GM10266 (cell line): ENCODE measurements at regions not wholly inside any gene's neighbourhood (a gene's known extent, or its start where the extent isn't known, plus 50 kb on each side); places are given as distances from the start of the nearest gene placed in this dataset.

Source experiments
- DNase-seq: peaks from one replicate; pipeline ENCODE4 v3.0.0; 2012; ENCODE audit errors: extremely low spot score
- CTCF ChIP-seq: IDR thresholded peaks from 2 replicates; pipeline ENCODE4 v1.5.1; 2012; ENCODE audit warnings: mild to moderate bottlenecking, low read depth; ENCODE audit not compliant: control insufficient read depth, insufficient read depth; ENCODE audit errors: missing control alignments

DNA sequence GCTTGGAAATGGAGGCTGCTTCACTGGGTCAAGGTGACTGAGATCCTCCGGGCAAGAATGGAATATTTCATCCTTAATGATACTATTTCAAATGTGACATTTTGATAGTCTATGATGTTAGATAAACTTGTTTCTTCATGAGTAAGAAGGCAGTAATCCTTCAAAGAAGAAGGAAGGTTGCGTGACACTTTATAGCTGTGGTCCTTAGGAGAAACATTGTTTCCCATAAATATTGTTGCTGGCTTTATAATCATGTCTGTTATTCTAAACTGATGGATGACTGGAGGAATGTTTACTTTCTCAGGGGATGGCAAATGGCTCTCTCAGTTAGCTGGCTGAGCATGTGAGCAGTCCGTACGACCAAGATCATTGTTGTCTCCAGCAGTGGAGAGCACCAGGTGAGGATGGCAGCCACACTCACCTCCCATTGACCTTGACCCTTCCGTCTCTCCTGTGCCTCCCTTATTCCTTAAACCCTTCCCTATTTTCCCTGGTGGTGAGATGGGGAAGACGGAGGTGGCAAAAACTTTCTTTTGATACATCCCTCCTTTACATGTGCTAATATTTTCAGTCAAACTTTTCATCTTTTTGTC is 171.2 kb upstream of the OLIG3 start:
- no peak for TF ChIP-seq CTCF
- DNase-seq, result no peak

DNA sequence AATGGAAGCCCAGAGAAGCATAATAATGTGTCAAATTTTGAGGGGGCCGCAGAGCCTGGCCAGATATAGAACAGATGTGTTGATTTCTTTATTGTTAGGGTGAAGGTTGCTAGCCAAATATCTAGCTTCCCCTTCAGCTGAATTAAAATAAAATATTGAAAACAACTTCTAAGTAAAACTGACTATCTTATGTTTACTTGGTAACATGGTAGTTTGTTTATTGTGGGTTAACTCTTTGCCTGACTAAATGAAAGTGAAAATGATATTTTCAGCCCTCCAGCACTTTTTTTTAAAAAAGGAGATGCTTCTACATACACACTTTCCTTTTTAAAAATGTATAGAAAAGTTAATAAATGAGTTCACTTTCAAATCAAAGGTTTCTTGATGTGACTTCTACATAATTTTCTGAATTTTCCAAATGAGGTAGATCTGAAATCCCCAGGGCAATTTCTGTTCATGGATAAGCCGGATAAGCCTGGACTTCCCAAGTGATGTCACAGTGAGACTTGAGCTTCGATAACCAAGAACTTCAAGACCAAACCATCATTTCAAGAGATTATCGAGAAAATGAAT is 172.1 kb upstream of the OLIG3 start:
- no peak for DNase-seq
- no peak for TF ChIP-seq CTCF

- TF ChIP-seq CTCF, result no peak
Measured at GRCh38 chr6:137673603-137674002, 179.4 kb upstream of the OLIG3 start.

DNA sequence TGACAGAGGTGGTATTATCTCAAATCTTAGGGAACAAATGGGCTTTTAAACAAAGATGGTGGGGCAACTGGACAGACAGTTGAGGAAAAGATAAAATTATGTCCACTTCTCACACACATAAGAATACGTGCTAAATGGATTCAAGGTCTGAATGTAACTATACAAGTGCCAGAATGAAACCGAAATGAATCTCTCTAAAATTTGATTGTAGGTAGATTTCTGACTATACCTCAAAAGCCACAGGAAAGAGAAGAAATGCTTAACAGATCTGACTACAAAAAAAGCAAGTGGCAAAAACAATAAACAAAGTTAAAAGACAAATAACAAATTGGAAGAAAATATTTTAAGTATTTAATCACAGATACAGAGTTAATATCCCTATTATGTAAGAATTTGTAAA is 182.7 kb upstream of the OLIG3 start:
- no peak for TF ChIP-seq CTCF
- DNase-seq, result no peak

More at GRCh38 chr6:137673603-137674002, 179.4 kb upstream of the OLIG3 start:
- no peak for DNase-seq

DNA sequence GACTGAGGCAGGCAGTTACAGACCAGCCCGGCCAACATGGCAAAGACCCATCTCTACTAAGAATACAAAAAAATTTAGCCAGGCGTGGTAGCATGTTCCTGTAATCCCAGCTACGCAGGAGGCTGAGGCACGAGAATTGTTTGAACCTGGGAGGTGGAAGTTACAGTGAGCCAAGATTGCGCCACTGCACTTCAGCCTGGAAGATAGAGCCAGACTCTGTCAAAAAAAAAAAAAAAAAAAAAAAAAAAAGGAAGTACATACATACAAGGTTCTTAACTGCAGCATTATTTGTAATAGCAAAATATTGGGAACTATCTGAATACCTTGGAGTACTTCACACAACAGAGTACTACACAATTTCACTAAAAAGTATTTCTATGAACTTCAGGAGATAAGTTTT is 183.5 kb upstream of the OLIG3 start:
- DNase-seq, result no peak
- TF ChIP-seq CTCF, result no peak

DNA sequence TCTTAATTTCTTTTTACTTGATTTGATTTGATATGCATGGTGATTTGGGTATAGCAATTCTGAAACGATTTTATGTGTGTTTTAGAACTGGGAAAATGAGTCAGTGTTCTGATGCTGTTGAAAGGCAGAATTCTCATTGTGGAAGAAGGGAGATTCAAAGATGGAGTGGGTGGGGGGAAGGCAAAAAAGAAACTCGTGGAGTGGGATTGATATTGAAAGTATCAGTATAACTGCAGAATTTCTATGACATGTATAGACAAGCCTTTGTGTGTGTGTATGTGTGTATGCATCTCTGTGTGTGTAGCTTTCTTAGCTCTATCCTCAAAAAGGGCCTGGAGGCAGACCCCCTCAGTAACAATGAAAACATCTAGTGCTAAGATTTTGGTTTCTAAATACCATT is 184.3 kb upstream of the OLIG3 start:
- no peak for TF ChIP-seq CTCF
- no peak for DNase-seq

- no peak for TF ChIP-seq CTCF
- DNase-seq, result no peak
Measured at GRCh38 chr6:137680705-137681346, 186.2 kb upstream of the TNFAIP3 start.
